ENCODE measurements at regions not wholly inside any gene's neighbourhood (a gene's known extent, or its start where the extent isn't known, plus 50 kb on each side); places are given as distances from the start of the nearest gene placed in this dataset.

DNA sequence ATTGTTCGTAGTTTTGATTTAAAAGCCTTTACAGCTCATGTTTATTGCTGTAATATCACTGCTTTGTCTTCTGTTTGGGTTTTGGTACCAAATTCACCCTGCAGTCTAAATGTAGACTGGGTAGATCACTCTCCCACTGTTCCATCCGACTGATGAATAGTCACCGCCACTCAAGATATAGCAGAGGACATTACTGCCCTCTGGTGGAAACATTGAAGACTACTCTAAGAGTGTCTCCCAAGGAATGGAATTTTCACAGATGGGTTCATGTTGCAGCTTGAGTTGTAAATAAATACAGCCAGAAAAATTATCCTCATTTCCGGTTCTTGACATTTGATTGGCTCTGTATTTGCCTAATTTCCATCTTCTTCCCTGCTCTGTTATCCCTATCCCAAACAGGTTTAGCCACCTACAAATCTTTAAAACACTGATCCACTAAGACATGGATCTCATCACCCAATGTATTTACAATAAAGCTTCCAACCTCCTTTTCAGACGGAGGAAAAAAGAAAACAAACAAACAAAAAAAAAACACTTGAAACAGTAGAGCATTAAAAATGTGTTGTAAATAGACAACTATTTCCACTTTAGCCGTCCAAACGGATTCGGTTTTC is 198.3 kb upstream of the CPNE8 start:
- TF ChIP-seq EZH2 (IDR thresholded peaks at IDR 0.05) (no peak), POLR2AphosphoS5 (IDR thresholded peaks at IDR 0.05; ENCODE audit: borderline replicate concordance, low read depth, low read length) (no peak)

Measured in SK-N-MC (cell line).